IPS-18c (cell line): ENCODE measurements at regions not wholly inside any gene's neighbourhood (a gene's known extent, or its start where the extent isn't known, plus 50 kb on each side); places are given as distances from the start of the nearest gene placed in this dataset.
"Not testable (repeated sequence)": the region's sequence is repeated elsewhere in the genome, so short reads cannot be mapped to it uniquely, and the experiment has no call there.

Experiments
- H3K4me3 ChIP-seq: 2 replicates; pipeline ENCODE4 v1.7.0; 2013; ENCODE audit warnings: low read depth, mild to moderate bottlenecking, low read length, moderate library complexity; ENCODE audit not compliant: insufficient read depth
- H3K9me3 ChIP-seq: one replicate; pipeline ENCODE4 v1.6.1; 2013; ENCODE audit warnings: mild to moderate bottlenecking, low read length, moderate library complexity; ENCODE audit not compliant: control insufficient read depth, insufficient read depth

DNA sequence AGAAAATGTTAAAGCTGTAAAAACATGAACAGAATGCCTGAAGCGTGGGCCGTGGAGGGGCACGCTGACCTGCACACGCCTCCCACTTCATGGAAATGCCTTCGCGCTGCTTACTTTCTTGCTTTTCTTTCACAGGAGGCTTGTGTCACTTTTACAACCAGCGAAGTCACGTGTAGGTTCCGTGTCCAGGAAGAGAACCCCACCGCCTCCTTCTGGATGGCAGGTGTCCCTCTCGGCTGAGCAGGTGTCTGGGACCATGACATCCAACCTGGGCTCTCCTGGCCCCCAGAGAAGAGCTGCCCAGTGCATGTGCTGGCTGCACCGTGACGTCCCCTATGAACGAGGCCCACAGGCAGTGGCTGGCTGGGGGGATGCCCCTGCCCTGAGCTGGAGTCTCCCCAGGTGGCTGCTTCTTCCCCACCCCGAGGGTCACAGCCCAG, 345.0 kb upstream of the SFSWAP start:
- Histone ChIP-seq H3K9me3 (peaks cover 6% of the 10 kb centered on the region), H3K4me3 (no peak overlapping the region)

DNA sequence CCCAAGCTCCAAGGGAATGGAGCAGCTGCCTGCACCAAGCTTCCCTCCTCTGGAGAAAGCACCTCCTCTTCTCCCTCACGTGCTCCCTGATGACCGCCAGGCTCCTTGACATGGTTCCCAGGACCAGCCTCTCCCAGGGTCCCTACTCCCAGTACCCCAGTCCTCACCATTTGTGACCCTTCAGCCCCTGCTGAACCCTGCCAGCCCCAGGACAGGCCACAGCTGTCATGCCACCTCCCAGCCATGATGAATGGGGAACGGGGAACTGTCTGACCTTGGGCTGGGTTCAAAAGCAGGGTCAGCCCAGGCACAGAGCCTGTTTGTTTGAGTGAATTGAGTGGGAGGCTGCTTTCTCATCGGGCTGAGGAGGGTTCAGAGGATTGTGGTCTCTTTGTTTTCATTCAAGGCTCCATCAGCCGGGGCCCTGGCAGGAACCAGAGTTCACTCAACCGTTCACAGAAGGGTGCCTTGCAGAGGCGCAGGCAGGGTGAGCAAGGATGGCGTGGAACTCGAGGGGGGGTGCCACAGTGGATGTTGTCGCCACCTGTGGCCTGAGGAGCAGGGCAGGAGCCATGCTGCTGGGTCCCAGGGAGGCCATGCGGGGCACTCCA, 344.5 kb upstream of the SFSWAP start:
- H3K9me3 ChIP-seq = peaks cover 6% of the 10 kb centered on the region
- H3K4me3 ChIP-seq = no peak overlapping the region

DNA sequence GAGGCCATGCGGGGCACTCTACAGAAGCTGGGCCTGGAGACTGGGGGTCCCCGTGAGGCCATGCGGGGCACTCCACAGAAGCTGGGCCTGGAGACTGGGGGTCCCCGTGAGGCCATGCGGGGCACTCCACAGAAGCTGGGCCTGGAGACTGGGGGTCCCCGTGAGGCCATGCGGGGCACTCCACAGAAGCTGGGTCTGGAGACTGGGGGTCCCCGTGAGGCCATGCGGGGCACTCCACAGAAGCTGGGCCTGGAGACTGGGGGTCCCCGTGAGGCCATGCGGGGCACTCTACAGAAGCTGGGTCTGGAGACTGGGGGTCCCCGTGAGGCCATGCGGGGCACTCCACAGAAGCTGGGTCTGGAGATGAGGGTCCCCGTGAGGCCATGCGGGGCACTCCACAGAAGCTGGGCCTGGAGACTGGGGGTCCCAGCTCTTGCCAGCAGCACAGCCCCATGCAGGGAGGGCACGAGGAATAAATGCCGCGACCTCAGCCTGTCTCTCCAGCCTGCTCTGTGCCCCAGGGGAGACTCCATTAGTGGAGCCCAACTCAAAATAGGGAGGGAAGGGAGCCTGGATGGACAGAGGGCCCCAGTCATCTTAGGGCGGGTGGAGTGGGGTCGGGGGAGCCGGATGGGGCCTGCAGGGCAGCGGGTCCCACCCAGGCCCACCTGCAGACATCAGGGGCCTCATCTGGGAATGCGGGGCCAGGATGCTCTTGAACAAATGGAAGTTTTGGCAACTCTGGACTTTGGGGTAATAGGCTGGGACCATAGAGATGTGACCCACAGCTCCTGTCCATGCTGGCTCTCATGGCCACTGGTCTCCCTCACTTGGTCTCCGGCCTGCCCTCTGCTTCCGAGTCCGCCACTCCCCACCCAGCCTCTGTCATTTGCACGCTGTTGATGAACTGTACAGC, 343.6 kb upstream of the SFSWAP start:
- H3K4me3 ChIP-seq, H3K9me3 ChIP-seq: not testable (repeated sequence)

DNA sequence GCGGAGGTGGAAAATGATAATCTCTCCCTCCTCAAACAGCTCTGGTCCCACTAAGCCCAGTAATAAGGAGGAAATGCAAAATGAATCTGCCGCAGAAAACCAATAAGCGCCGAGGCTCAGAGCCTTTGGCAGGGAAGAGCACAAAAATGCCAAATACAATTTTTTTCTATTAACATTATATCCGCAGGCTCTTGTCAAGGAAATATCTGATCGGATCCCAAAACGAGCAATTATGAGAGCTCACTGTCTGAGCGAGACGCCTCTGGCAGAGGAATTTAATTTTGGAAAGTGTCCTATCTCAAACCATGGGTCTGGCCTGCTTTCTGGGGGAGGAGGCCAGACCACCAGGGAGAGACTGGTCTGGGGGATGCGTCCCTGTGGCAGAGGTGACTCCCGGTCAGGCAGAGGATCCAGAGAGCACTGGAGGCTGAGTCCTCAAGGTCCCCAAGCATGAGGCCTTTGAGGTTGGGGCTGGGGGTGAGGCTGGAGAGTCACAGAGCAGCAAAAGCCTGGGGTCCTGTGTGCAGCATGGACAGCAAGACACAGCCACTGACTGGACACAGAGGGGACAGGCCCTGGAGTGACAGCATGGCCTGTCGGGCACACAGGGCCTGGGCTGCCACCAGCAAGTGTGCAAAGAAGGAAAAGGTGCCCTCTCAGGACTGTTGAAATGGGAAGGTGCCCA, 342.8 kb upstream of the SFSWAP start:
- peaks cover 2% of the 10 kb centered on the region for H3K9me3 ChIP-seq
- no peak overlapping the region for H3K4me3 ChIP-seq

DNA sequence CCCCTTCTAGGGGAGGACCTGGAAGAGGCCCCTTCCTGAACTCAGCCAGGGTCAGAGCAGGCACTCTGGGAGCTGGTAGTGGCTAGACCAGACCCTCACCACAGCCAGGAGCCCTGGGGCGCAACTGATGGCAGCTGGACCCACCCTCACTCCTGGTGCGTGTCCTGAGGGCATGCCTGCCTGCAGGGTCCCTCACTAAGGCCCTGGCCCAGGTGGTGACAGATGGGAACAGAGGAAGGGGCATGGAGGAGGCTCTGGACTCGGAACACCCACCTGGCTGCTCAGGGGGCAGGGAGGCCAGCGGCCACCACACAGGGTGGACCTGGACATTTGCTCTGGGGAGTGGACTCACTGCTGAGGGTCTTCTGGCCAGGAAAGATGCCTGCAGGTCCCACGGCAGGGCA, 342.2 kb upstream of the SFSWAP start:
- Histone ChIP-seq H3K9me3 (no peaks in the 10 kb centered on the region), H3K4me3 (no peak overlapping the region)

DNA sequence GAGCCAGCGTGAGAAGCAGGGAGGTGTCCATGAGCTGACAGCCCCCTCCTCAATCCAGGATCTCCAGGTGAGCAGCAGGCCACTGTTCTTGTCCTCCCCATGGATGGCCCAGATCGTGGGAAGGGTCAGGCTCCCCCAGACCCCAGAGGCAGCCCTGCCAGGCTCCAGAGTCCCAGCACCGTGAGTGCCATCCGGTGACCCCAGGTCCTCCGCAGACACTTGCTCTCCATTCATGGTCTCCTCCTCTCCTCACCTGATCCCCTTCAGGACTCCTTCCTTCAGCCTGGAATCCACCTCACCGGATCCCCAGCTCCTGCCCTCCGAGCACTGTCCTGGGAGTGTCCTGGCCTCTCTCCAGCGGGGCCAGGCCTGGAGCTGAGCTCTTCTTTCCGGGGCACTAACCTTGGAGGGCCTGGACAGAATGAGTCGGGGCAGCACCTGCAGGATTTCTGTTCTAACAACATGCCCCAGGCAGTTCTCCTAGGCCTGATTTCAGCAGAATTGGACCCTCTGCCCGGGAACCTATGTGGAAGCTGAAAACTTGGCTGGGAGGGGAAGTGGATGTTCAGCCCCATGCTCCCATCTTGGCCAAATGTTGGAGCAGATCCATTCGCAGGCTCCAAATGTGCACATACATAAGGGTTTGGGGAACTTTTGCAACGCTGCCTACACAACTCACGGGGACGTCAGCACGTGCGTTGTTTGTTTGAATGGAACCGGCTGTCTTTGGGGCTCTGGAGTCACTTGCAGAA, 341.6 kb upstream of the SFSWAP start:
- Histone ChIP-seq H3K9me3 (no peaks in the 10 kb centered on the region), H3K4me3 (no peak overlapping the region)

DNA sequence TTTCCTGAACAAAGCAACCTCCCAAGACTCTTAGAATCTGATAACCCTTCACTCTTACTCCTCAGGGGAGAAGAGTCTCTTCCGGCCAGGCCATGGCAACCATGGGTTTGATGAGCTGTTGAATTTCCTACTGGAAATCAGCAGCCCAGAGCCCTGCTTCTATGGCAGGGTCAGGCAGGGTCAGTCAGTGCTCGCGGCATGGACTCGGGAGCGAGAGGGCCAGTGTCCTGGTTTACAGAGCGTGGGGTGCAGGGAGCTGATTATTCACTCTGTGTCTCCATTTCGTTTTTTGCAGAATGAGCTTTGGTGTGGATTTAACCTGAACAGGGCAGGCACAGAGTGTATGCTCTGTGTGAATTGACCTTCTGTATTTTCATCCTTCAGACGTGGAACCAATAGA, 340.6 kb upstream of the SFSWAP start:
- no peak overlapping the region for H3K4me3 ChIP-seq
- no peaks in the 10 kb centered on the region for H3K9me3 ChIP-seq

DNA sequence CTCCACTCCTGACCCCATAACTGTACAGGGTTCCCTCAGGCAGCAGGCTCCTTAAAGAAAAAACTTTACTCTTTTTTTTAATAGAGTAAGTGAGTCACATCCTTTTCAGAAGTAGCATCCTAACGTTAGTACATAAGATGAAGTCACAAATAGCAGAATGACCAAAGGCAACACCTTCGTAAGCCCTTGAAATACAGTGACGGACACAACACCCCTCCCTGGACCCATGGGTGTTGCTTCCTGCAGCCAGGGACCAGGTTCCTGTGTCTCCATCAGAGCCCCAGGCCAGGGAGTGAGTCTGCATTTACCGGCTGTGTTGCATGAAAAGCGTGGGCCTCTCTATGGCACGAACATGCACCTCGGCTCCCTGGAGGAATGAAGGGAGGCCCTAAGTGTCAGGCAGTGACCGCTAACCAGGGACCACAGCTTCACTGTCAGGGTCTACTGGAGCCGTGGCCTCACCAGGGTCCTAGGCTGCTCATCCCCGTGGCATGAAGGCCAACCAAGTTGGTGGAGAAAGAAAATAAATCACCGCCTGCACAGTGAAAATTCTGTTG, 340.0 kb upstream of the SFSWAP start:
- Histone ChIP-seq H3K4me3 (no peak overlapping the region), H3K9me3 (no peaks in the 10 kb centered on the region)

DNA sequence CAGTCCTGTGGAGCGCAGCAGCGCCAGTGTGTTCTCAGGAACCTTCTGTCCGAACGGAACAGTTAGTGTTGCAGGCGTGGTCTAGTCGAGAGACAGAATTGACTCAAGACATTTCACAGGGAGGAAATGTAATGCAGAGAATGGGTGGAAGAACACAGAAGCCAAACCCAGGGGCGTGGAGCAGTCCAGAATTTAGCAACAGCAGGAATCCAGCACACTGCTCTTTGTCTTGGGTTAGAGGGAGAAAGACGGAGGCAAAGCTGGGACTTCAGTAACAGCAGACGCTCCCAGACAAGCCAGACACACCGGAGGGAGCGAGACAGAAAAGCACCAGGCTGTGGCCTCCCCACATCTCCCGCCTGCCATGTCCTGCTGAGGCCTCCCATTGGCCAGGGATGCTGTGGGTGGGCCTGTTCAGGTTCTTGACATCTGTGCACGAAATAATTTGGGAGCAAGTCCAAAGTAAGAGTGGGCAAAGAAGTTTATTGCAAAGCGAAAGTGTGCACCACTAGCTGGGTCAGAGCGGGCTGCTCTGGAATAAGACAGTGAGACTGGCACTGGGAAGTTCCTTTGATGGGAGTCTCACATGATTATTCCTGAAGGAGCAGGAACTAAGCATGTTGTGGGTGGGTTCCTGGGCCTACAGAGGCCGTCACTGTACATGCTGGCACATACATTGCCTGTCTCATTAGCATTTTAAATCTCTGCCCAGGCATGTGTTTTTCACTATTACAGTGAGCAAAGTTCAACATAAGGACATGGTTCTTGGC, 339.3 kb upstream of the SFSWAP start:
- Histone ChIP-seq H3K9me3 (no peaks in the 10 kb centered on the region), H3K4me3 (no peak overlapping the region)

DNA sequence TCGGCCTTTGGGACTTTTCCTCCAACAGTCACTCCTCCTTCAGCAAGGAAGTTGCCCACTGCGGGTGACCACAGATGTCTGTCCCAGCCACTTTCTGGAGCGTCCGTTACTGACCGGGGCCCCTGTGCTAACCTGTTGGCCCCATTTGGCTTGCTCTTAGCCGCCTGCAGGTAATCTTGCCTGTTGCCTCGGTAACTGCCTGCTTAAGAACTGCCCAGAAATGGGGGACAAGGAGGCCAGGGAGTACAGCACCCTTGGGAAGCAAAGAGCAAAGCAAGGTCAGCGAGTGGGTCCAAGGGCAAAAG, 338.8 kb upstream of the SFSWAP start:
- no peaks in the 10 kb centered on the region for H3K9me3 ChIP-seq
- no peak overlapping the region for H3K4me3 ChIP-seq

DNA sequence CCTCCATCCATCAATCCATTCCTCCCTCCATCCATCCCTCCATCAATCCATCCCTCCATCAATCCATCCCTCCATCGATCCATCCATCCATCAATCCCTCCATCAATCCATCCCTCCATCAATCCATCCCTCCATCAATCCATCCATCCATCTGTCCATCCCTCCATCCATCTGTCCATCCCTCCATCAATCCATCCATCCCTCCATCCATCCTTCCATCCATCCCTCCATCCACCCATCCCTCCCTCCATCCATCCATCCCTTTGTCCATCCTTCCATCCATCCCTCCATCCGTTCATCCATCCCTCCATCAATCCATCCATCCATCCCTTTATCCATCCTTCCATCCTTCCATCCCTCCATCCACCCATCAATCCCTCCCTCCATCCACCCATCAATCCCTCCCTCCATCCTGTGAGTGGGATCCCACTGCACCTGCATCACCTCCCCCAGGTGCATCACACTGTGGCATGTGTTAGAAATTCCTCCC, 338.1 kb upstream of the SFSWAP start:
- H3K4me3 ChIP-seq = no peak overlapping the region
- no peaks in the 10 kb centered on the region for H3K9me3 ChIP-seq

DNA sequence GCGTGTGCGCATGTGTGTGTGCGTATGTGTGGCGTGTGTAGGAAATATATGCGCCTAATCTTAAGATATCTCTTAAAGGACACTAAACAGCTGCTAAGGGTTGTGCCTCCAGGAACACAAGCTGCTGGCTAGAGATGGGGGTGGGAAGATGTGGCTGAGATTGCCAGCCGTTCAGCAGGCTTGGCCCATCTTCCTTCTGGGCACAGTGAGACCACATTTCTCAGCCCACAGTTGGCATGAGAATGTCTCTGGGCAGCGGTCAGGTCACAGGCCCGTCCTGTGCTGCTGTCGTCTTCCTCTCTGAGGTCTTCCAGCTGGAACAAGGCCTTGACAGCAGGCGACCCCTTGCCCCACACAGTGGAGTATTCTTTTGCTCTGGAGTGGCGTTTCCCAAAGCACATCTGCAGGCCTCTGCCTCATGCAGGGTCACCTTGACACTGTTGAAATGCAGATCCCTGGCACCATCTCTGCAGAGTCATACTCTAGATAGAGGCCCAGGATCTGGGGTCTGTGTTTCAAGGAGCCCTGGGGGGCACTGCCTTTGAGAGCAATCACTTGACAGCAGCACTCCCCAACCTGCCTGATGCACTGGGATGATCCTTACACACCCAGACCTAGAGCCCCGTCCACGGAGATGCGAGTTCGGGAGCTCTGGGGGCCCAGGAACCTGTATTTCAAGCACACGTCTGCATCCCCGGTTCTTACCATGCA, 335.5 kb upstream of the SFSWAP start:
- no peak overlapping the region for H3K4me3 ChIP-seq
- no peaks in the 10 kb centered on the region for H3K9me3 ChIP-seq

DNA sequence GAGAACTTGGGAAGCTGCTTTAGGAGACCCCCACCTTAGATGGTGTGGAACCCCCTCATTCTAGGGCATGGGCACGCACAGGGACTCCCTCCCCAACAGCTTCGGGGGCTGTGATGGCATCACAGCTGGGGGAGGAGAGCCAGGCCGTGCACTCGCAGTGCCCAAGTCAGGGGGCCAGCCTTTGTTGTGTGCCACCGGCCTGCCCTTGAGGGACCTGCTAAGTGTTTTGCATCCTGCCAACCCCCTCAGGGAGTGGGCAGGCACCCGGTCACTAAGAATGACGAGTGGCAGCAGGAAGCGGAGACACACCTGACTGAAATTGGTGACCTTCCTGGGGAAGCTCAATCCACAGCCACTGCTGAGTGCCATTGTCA, 334.9 kb upstream of the SFSWAP start:
- no peak overlapping the region for H3K4me3 ChIP-seq
- no peaks in the 10 kb centered on the region for H3K9me3 ChIP-seq

DNA sequence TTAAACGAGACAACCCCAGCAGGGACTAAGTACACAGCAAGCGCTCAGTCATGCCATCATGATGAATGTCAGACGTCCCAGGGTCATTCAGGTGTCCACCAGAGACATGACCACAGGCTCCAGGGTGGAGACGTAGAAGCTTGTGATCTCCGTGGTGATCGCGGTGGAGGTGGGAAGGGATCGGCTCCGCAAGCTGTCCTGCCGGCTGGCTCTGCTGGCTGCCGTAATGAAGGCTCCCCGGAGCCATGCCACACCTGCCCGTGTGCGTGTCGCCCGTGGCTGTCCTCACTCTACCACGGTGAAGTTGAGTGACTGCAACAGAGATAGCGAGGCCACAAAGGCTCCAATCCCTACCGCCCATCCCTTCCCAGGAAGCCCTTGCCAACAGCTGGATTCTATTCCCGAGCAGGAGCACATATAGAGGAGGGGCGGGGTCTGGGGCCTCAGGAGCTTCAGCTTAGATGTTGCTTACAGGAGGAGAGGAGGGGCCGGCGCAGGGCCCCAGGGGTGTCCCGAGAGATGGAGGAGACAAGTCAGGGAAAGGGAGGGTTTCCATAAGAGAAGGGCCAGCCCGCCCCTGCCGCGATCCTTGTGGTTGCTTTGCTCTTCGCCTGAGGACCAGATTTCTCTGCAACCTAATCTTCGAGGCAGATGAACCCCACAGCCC, 332.6 kb upstream of the SFSWAP start:
- H3K4me3 ChIP-seq = no peak overlapping the region
- H3K9me3 ChIP-seq = no peaks in the 10 kb centered on the region

DNA sequence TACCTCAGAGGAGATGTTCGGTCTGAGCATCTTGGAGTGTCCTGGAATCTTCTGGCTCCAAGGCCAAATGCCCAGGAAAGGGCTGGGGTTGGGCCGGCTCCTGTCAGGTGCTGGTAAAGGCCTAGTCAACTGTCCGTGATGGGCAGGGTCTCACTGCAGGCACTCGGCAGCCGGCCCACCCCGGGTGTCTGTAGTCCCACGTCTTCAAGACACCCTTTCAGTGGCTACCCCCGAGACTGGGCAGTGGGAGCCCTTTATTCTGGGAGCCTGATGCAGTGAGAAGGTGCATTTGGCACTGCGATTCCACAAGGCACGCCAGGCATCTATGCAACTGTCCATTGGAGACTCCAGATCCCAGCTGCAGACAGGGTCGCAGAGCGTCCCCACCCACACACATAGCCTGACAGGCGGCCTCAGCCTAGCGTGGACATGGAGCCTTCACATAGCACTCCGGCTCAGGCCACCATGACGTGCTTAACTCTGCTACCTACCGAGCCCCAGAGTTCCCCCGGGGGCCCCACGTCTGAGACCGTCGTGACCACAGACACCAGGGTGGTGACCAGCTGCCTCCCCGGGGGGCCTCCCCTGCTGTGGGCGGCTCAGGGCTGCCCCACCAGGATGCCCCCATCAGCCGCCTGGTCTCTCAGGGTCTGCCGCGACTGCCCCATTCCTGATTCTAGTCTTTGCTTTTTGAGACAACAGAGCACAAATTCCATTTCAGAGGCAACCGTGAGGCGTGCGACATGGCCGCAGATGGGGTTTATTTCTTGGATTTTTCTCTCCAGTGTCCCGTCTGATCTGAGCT, 331.8 kb upstream of the SFSWAP start:
- Histone ChIP-seq H3K9me3 (peaks cover 2% of the 10 kb centered on the region), H3K4me3 (no peak overlapping the region)
